GM23338 (cell line): ENCODE measurements at regions not wholly inside any gene's neighbourhood (a gene's known extent, or its start where the extent isn't known, plus 50 kb on each side); places are given as distances from the start of the nearest gene placed in this dataset.

Experiments used
- CTCF ChIP-seq, 2 experiments: fragments of 200-600 bp in 1 of 2; sonication (generic) in 1 of 2; conservative IDR thresholded peaks; 2 replicates each; pipeline versions ENCODE4 v1.5.1 to v1.6.1; 2016 to 2017; ENCODE audit warnings: antibody characterized with exemption in 2 of 2, low read depth in 2 of 2, mild to moderate bottlenecking in 2 of 2, moderate library complexity in 1 of 2
- EZH2 ChIP-seq: fragments of 200-600 bp; sonication (generic); IDR thresholded peaks from one replicate; pipeline ENCODE4 v1.8.0; 2017; ENCODE audit warnings: antibody characterized with exemption, mild to moderate bottlenecking, low read depth; ENCODE audit not compliant: unreplicated experiment
- JUNB ChIP-seq: IDR thresholded peaks from one replicate; pipeline ENCODE4 v1.6.1; 2016; ENCODE audit warnings: antibody characterized with exemption; ENCODE audit not compliant: unreplicated experiment
- REST ChIP-seq: IDR thresholded peaks from one replicate; pipeline ENCODE4 v1.6.1; 2018; ENCODE audit warnings: antibody characterized with exemption; ENCODE audit not compliant: unreplicated experiment

- TF ChIP-seq CTCF (conservative IDR thresholded peaks at IDR 0.05; ENCODE audit: low read depth in 2 of 2) (no peak), EZH2 (no peak), JUNB (no peak), REST (no peak)
Measured at GRCh38 chr18:28786926-28787325, 610.0 kb upstream of the CDH2 start.
